ENCODE measurements at regions not wholly inside any gene's neighbourhood (a gene's known extent, or its start where the extent isn't known, plus 50 kb on each side); places are given as distances from the start of the nearest gene placed in this dataset.
A peak's percentile ranks its signal among the peaks of the same experiment; 100 is the strongest.

- DNase-seq (no peak), ATAC-seq (no peak)
- no peaks in the 10 kb centered on the region for H3K9me3 ChIP-seq
- no peaks in the 10 kb centered on the region for H3K4me1 ChIP-seq (ENCODE audit: low read depth)
- no peaks in the 10 kb centered on the region for H3K36me3 ChIP-seq (ENCODE audit: low read depth)
- no peak overlapping the region for H3K4me3 ChIP-seq
- intact Hi-C loops (cut with DNase I, micrococcal nuclease) = no loop called here
- TF ChIP-seq, protein P1, sequence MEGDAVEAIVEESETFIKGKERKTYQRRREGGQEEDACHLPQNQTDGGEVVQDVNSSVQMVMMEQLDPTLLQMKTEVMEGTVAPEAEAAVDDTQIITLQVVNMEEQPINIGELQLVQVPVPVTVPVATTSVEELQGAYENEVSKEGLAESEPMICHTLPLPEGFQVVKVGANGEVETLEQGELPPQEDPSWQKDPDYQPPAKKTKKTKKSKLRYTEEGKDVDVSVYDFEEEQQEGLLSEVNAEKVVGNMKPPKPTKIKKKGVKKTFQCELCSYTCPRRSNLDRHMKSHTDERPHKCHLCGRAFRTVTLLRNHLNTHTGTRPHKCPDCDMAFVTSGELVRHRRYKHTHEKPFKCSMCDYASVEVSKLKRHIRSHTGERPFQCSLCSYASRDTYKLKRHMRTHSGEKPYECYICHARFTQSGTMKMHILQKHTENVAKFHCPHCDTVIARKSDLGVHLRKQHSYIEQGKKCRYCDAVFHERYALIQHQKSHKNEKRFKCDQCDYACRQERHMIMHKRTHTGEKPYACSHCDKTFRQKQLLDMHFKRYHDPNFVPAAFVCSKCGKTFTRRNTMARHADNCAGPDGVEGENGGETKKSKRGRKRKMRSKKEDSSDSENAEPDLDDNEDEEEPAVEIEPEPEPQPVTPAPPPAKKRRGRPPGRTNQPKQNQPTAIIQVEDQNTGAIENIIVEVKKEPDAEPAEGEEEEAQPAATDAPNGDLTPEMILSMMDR (IDR thresholded peaks at IDR 0.05) = no peak
These were observed 462.2 kb upstream of the SUCLG2 start for GRCh38 chr3:68116580-68116979.

- Histone ChIP-seq H3K9me3 (peaks cover 2% of the 10 kb centered on the region), H3K4me3 (no peak overlapping the region), H3K36me3 (ENCODE audit: low read depth) (no peaks in the 10 kb centered on the region), H3K4me1 (ENCODE audit: low read depth) (no peaks in the 10 kb centered on the region)
- intact Hi-C loops (cut with DNase I, micrococcal nuclease) = no loop called here
- no peak for DNase-seq
- no peak for ATAC-seq
- TF ChIP-seq, protein P1 (IDR thresholded peaks at IDR 0.05) = no peak
These were observed 449.4 kb upstream of the SUCLG2 start for GRCh38 chr3:68103811-68104210.

DNA sequence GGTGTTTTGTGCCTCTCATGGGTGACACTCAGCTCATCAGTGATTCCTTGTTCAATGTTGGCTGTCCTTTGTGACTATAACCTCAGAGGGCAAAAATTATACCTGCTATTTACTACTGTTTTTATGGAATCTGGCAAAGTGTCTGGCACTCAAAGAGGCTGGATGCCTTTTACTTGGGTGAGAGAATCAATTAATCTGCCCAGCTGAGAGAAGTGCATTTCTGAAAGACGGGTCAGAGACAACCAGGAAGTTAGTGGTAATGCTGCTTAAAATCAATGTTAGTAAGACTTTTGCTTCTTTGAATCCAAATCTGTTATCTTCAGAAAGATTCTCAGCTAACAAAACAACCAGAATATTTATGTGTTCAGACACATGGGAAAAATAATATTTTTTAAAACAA, 436.2 kb upstream of the SUCLG2 start:
- no peak for DNase-seq
- no peak overlapping the region for H3K4me3 ChIP-seq
- no peaks in the 10 kb centered on the region for H3K4me1 ChIP-seq (ENCODE audit: low read depth)
- no peak for ATAC-seq
- intact Hi-C loops (cut with DNase I, micrococcal nuclease) = no loop called here
- no peaks in the 10 kb centered on the region for H3K36me3 ChIP-seq (ENCODE audit: low read depth)
- H3K9me3 ChIP-seq = no peaks in the 10 kb centered on the region
- TF ChIP-seq, protein P1 (IDR thresholded peaks at IDR 0.05) = no peak

DNA sequence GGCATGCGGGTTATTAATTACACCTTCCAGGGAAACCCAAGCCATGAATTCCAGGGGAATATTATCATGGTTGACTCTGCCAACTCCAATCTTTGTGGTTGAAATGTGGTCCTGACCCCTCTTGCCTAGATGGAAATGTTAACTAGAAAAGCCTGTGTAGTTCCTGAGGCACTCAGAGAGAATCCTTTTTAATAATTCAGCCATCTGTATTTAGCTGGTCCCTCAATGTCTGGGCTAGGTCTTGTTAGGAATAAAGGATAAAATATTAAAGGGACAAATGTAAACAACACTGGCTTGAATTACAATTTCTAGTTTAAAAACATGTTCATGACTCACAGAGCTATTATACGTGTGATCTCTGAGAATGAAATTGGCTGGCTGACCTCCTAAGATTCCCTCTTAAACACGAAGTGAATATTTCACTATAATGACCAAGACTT, 435.2 kb upstream of the SUCLG2 start:
- ATAC-seq (no peak), DNase-seq (no peak)
- no peaks in the 10 kb centered on the region for H3K9me3 ChIP-seq
- TF ChIP-seq, protein P1 (IDR thresholded peaks at IDR 0.05) = no peak
- no peaks in the 10 kb centered on the region for H3K36me3 ChIP-seq (ENCODE audit: low read depth)
- H3K4me1 ChIP-seq (ENCODE audit: low read depth) = no peaks in the 10 kb centered on the region
- intact Hi-C loops (cut with DNase I, micrococcal nuclease) = no loop called here
- H3K4me3 ChIP-seq = no peak overlapping the region

- ATAC-seq (no peak), DNase-seq (no peak)
- Histone ChIP-seq H3K4me1 (ENCODE audit: low read depth) (no peaks in the 10 kb centered on the region), H3K9me3 (no peaks in the 10 kb centered on the region), H3K4me3 (no peak overlapping the region), H3K36me3 (ENCODE audit: low read depth) (no peaks in the 10 kb centered on the region)
- TF ChIP-seq, protein P1 (IDR thresholded peaks at IDR 0.05) = no peak
- intact Hi-C loops (cut with DNase I, micrococcal nuclease) = no loop called here
These were observed 434.2 kb upstream of the SUCLG2 start for GRCh38 chr3:68088636-68089035.

DNA sequence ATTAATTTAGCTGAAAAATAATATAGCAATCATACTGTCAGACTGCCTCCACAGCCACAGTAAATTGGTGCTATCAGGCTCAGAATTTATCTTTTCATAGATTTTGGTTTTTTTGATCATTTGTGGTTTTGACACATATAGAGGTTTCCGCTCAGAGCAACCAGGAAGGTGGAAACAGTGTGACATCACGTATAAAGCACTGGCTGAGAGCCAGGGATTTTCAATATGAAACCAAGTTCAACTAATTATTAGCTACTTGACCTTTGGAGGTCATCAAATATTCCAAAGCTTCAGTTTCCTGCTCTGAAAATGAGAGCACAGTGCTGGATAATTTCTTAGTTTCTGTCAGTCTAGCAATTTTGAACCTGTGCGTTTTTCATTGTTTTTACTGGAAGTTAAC, 433.8 kb upstream of the SUCLG2 start:
- intact Hi-C loops (cut with DNase I, micrococcal nuclease) = no loop called here
- Histone ChIP-seq H3K4me3 (no peak overlapping the region), H3K4me1 (ENCODE audit: low read depth) (no peaks in the 10 kb centered on the region), H3K9me3 (no peaks in the 10 kb centered on the region), H3K36me3 (ENCODE audit: low read depth) (no peaks in the 10 kb centered on the region)
- TF ChIP-seq, protein P1 (IDR thresholded peaks at IDR 0.05) = no peak
- ATAC-seq (peak; percentile 15), DNase-seq (peak in 1 of 3 donors; percentile 17)

Measured in mucosa of descending colon (tissue), 3 donors.